Keratinocyte (primary cell): ENCODE measurements at regions not wholly inside any gene's neighbourhood (a gene's known extent, or its start where the extent isn't known, plus 50 kb on each side); places are given as distances from the start of the nearest gene placed in this dataset.

Source experiments
- DNase-seq: peaks from one replicate; pipeline ENCODE4 v3.0.0-alpha.2; 2011; ENCODE audit warnings: low read depth, missing footprints, low spot score
- FAIRE-seq: peaks from 2 replicates; lab custom pipeline; 2011; peaks lifted over from hg19 to GRCh38; lab: Jason Lieb, UNC
- H2AFZ ChIP-seq: 2 replicates; pipeline ENCODE4 v1.6.0; 2012; ENCODE audit warnings: low read length, control low read depth, inconsistent platforms; ENCODE audit not compliant: control insufficient read depth
- H3K27ac ChIP-seq: 2 replicates; pipeline ENCODE4 v1.5.1; 2011; ENCODE audit warnings: low read length; ENCODE audit not compliant: control insufficient read depth, insufficient read depth
- H3K27me3 ChIP-seq: 3 replicates; pipeline ENCODE4 v1.6.0; 2011; ENCODE audit warnings: low read length; ENCODE audit not compliant: control insufficient read depth, insufficient read depth; ENCODE audit errors: extremely low read depth
- H3K36me3 ChIP-seq, 2 experiments: 2 replicates in 1 of 2; 3 replicates in 1 of 2; pipeline ENCODE4 v1.5.1; 2011; ENCODE audit warnings: low read length in 2 of 2, mild to moderate bottlenecking in 1 of 2; ENCODE audit not compliant: control insufficient read depth in 2 of 2, insufficient read depth in 2 of 2; ENCODE audit errors: extremely low read depth in 1 of 2
- H3K4me1 ChIP-seq: 3 replicates; pipeline ENCODE4 v1.5.1; 2011; ENCODE audit warnings: low read length; ENCODE audit not compliant: control insufficient read depth, insufficient read depth; ENCODE audit errors: extremely low read depth
- H3K4me2 ChIP-seq: 3 replicates; pipeline ENCODE4 v1.6.0; 2011; ENCODE audit warnings: low read depth, low read length; ENCODE audit not compliant: control insufficient read depth, insufficient read depth; ENCODE audit errors: extremely low read depth
- H3K4me3 ChIP-seq, 3 experiments: fragments of 200-600 bp in 1 of 3; sonication (generic) in 1 of 3; 2 replicates in 2 of 3; 3 replicates in 1 of 3; pipeline ENCODE4 v1.5.1; 2011 to 2016; ENCODE audit warnings: low read length in 3 of 3, mild to moderate bottlenecking in 3 of 3, control low read depth in 2 of 3, inconsistent platforms in 1 of 3, low read depth in 1 of 3, mixed read lengths in 1 of 3, mixed run types in 1 of 3, moderate library complexity in 1 of 3; ENCODE audit not compliant: control insufficient read depth in 2 of 3, insufficient read depth in 2 of 3; ENCODE audit errors: extremely low read depth in 1 of 3
- H3K79me2 ChIP-seq: 2 replicates; pipeline ENCODE4 v1.6.0; 2012; ENCODE audit warnings: low read length; ENCODE audit not compliant: control insufficient read depth, insufficient read depth
- H3K9ac ChIP-seq: 3 replicates; pipeline ENCODE4 v1.6.0; 2011; ENCODE audit warnings: low read length; ENCODE audit not compliant: control insufficient read depth, insufficient read depth; ENCODE audit errors: extremely low read depth
- H3K9me1 ChIP-seq: 3 replicates; pipeline ENCODE4 v1.6.0; 2011; ENCODE audit warnings: low read length; ENCODE audit not compliant: control insufficient read depth, insufficient read depth; ENCODE audit errors: extremely low read depth
- H3K9me3 ChIP-seq: 2 replicates; pipeline ENCODE4 v1.5.1; 2012; ENCODE audit warnings: low read depth, low read length; ENCODE audit not compliant: control insufficient read depth
- H4K20me1 ChIP-seq: 3 replicates; pipeline ENCODE4 v1.6.0; 2011; ENCODE audit warnings: low read length; ENCODE audit not compliant: control insufficient read depth, insufficient read depth; ENCODE audit errors: extremely low read depth
- CTCF ChIP-seq, 3 experiments: IDR thresholded peaks in 1 of 3; conservative IDR thresholded peaks in 1 of 3; optimal IDR thresholded peaks in 1 of 3; 2 replicates in 2 of 3; 3 replicates in 1 of 3; pipeline versions ENCODE3 to v1.5.1; 2011; ENCODE audit warnings: low read length in 3 of 3, mild to moderate bottlenecking in 3 of 3, moderate library complexity in 2 of 3, control low read depth in 1 of 3, inconsistent platforms in 1 of 3; ENCODE audit not compliant: insufficient read depth in 2 of 3; ENCODE audit errors: extremely low read depth in 1 of 3
- EZH2 ChIP-seq: IDR thresholded peaks from one replicate; pipeline ENCODE4 v1.6.1; 2012; ENCODE audit warnings: inconsistent platforms, mild to moderate bottlenecking, low read length, moderate library complexity
- dilution Hi-C: fragments of 300-500 bp; cut with MboI; formaldehyde crosslinking; loops from one replicate; pipeline ENCODE4 v1.7.0; 2020; ENCODE audit warnings: low sequenced_read_pairs; ENCODE audit not compliant: extremely low pct_ligation_motif_present

GRCh38 chr11:50379484-50379883, 346.8 kb downstream of the OR4C45 start:
- no peaks in the 10 kb centered on the region for H3K36me3 ChIP-seq
- H3K9ac ChIP-seq = no peak overlapping the region
- H4K20me1 ChIP-seq = no peaks in the 10 kb centered on the region
- H3K4me2 ChIP-seq = no peak overlapping the region
- no peaks in the 10 kb centered on the region for H3K4me1 ChIP-seq
- no peak overlapping the region for H2AFZ ChIP-seq
- no peaks in the 10 kb centered on the region for H3K27me3 ChIP-seq
- no peaks in the 10 kb centered on the region for H3K9me1 ChIP-seq
- no peak overlapping the region for H3K4me3 ChIP-seq
- DNase-seq (no peak), FAIRE-seq (no peak)
- no peaks in the 10 kb centered on the region for H3K9me3 ChIP-seq
- TF ChIP-seq EZH2 = no peak
- TF ChIP-seq CTCF (optimal IDR thresholded peaks at IDR 0.05 in 1 of 3, IDR thresholded peaks at IDR 0.05 in 1 of 3, conservative IDR thresholded peaks at IDR 0.05 in 1 of 3; ENCODE audit: extremely low read depth in 1 of 3, insufficient read depth in 2 of 3, low read length in 3 of 3) = no peak
- no peaks in the 10 kb centered on the region for H3K79me2 ChIP-seq
- H3K27ac ChIP-seq = no peak overlapping the region
- dilution Hi-C loops = no loop called here

- H3K36me3 ChIP-seq = no peaks in the 10 kb centered on the region
- H3K4me1 ChIP-seq = no peaks in the 10 kb centered on the region
- DNase-seq (no peak), FAIRE-seq (no peak)
- dilution Hi-C loops = no loop called here
- H3K9ac ChIP-seq = no peak overlapping the region
- H3K27me3 ChIP-seq = no peaks in the 10 kb centered on the region
- no peaks in the 10 kb centered on the region for H3K9me1 ChIP-seq
- H3K27ac ChIP-seq = no peak overlapping the region
- H4K20me1 ChIP-seq = no peaks in the 10 kb centered on the region
- no peak overlapping the region for H3K4me3 ChIP-seq
- H3K79me2 ChIP-seq = no peaks in the 10 kb centered on the region
- H3K9me3 ChIP-seq = no peaks in the 10 kb centered on the region
- H3K4me2 ChIP-seq = no peak overlapping the region
- no peak for TF ChIP-seq CTCF (optimal IDR thresholded peaks at IDR 0.05 in 1 of 3, IDR thresholded peaks at IDR 0.05 in 1 of 3, conservative IDR thresholded peaks at IDR 0.05 in 1 of 3; ENCODE audit: extremely low read depth in 1 of 3, insufficient read depth in 2 of 3, low read length in 3 of 3)
- no peak for TF ChIP-seq EZH2
- H2AFZ ChIP-seq = no peak overlapping the region
Observed at GRCh38 chr11:50394017-50394416, 361.3 kb downstream of the OR4C45 start.
